ENCODE measurements at regions not wholly inside any gene's neighbourhood (a gene's known extent, or its start where the extent isn't known, plus 50 kb on each side); places are given as distances from the start of the nearest gene placed in this dataset.

GRCh38 chr6:128742900-128743299 is 140.0 kb upstream of the LAMA2 start:
- no peak for TF ChIP-seq CTCF (IDR thresholded peaks at IDR 0.05)
- no peak for TF ChIP-seq POLR2AphosphoS5 (IDR thresholded peaks at IDR 0.05)
- no peak for TF ChIP-seq POLR2A (IDR thresholded peaks at IDR 0.05; ENCODE audit: low read depth)
- no peak for TF ChIP-seq EP300 (IDR thresholded peaks at IDR 0.05)
- H3K4me3 ChIP-seq = no peak overlapping the region
- intact Hi-C loops (cut with DNase I) = no loop called here
- no peaks in the 10 kb centered on the region for H3K36me3 ChIP-seq
- no peaks in the 10 kb centered on the region for H3K27me3 ChIP-seq
- WGBS = 93% methylated on average over 10 of the region's 10 CpGs
- no peaks in the 10 kb centered on the region for H3K9me3 ChIP-seq
- DNase-seq (ENCODE audit: extremely low spot score) = no peak
- no peaks in the 10 kb centered on the region for H3K4me1 ChIP-seq
- H3K27ac ChIP-seq (replicated peaks in 1 of 4) = no peak overlapping the region

- H3K36me3 ChIP-seq = no peaks in the 10 kb centered on the region
- intact Hi-C loops (cut with DNase I) = no loop called here
- no peak for DNase-seq (ENCODE audit: extremely low spot score)
- 97% methylated on average over 1 of the region's 1 CpG for WGBS
- no peaks in the 10 kb centered on the region for H3K9me3 ChIP-seq
- no peak overlapping the region for H3K27ac ChIP-seq (replicated peaks in 1 of 4)
- H3K4me3 ChIP-seq = no peak overlapping the region
- no peaks in the 10 kb centered on the region for H3K4me1 ChIP-seq
- no peaks in the 10 kb centered on the region for H3K27me3 ChIP-seq
- TF ChIP-seq EP300 (IDR thresholded peaks at IDR 0.05) = no peak
- TF ChIP-seq CTCF (IDR thresholded peaks at IDR 0.05) = no peak
- no peak for TF ChIP-seq POLR2AphosphoS5 (IDR thresholded peaks at IDR 0.05)
- TF ChIP-seq POLR2A (IDR thresholded peaks at IDR 0.05; ENCODE audit: low read depth) = no peak
Measured at GRCh38 chr6:128740951-128741350, 142.0 kb upstream of the LAMA2 start.

GRCh38 chr6:128739112-128739511 is 143.8 kb upstream of the LAMA2 start:
- intact Hi-C loops (cut with DNase I) = no loop called here

GRCh38 chr6:128738112-128738511 is 144.8 kb upstream of the LAMA2 start:
- intact Hi-C loops (cut with DNase I) = no loop called here
- Histone ChIP-seq H3K27ac (replicated peaks in 1 of 4) (no peak overlapping the region), H3K36me3 (no peaks in the 10 kb centered on the region), H3K4me3 (no peak overlapping the region), H3K4me1 (no peaks in the 10 kb centered on the region), H3K27me3 (no peaks in the 10 kb centered on the region), H3K9me3 (no peaks in the 10 kb centered on the region)
- no peak for DNase-seq (ENCODE audit: extremely low spot score)
- WGBS = 96% methylated on average over 3 of the region's 3 CpGs
- TF ChIP-seq EP300 (IDR thresholded peaks at IDR 0.05) (no peak), CTCF (IDR thresholded peaks at IDR 0.05) (no peak), POLR2AphosphoS5 (IDR thresholded peaks at IDR 0.05) (no peak), POLR2A (IDR thresholded peaks at IDR 0.05; ENCODE audit: low read depth) (no peak)

More at GRCh38 chr6:128739112-128739511, 143.8 kb upstream of the LAMA2 start:
- H3K27me3 ChIP-seq = no peaks in the 10 kb centered on the region
- no peak overlapping the region for H3K4me3 ChIP-seq
- H3K9me3 ChIP-seq = no peaks in the 10 kb centered on the region
- H3K4me1 ChIP-seq = no peaks in the 10 kb centered on the region
- no peaks in the 10 kb centered on the region for H3K36me3 ChIP-seq
- TF ChIP-seq EP300 (IDR thresholded peaks at IDR 0.05) (no peak), POLR2AphosphoS5 (IDR thresholded peaks at IDR 0.05) (no peak), CTCF (IDR thresholded peaks at IDR 0.05) (no peak), POLR2A (IDR thresholded peaks at IDR 0.05; ENCODE audit: low read depth) (no peak)
- DNase-seq (ENCODE audit: extremely low spot score) = no peak
- H3K27ac ChIP-seq (replicated peaks in 1 of 4) = no peak overlapping the region
- WGBS = 71% methylated on average over 2 of the region's 2 CpGs

- no peak for DNase-seq (ENCODE audit: extremely low spot score)
- Histone ChIP-seq H3K4me3 (no peak overlapping the region), H3K27ac (replicated peaks in 1 of 4) (no peak overlapping the region), H3K36me3 (no peaks in the 10 kb centered on the region), H3K9me3 (no peaks in the 10 kb centered on the region), H3K27me3 (no peaks in the 10 kb centered on the region), H3K4me1 (no peaks in the 10 kb centered on the region)
- intact Hi-C loops (cut with DNase I) = no loop called here
- TF ChIP-seq EP300 (IDR thresholded peaks at IDR 0.05) (no peak), POLR2AphosphoS5 (IDR thresholded peaks at IDR 0.05) (no peak), CTCF (IDR thresholded peaks at IDR 0.05) (no peak), POLR2A (IDR thresholded peaks at IDR 0.05; ENCODE audit: low read depth) (no peak)
Measured at GRCh38 chr6:128736780-128737179, 146.2 kb upstream of the LAMA2 start.

All from esophagus muscularis mucosa (tissue), 4 donors.